Astrocyte (in vitro differentiated cells and primary cell): ENCODE measurements at regions not wholly inside any gene's neighbourhood (a gene's known extent, or its start where the extent isn't known, plus 50 kb on each side); places are given as distances from the start of the nearest gene placed in this dataset.

Experiments used
- DNase-seq: peaks from one replicate; pipeline ENCODE4 v3.0.0-alpha.2; 2010; ENCODE audit warnings: low read depth
- FAIRE-seq: peaks from 2 replicates; lab custom pipeline; 2011; peaks lifted over from hg19 to GRCh38; lab: Jason Lieb, UNC
- H2AFZ ChIP-seq: 2 replicates; pipeline ENCODE4 v1.6.0; 2012; ENCODE audit warnings: low read depth, low read length, inconsistent platforms
- H3K27ac ChIP-seq: 2 replicates; pipeline ENCODE4 v1.5.1; 2011; ENCODE audit warnings: low read depth, low read length, inconsistent platforms
- H3K27me3 ChIP-seq: 2 replicates; pipeline ENCODE4 v1.6.0; 2011; ENCODE audit warnings: low read length, inconsistent platforms; ENCODE audit not compliant: insufficient read depth
- H3K36me3 ChIP-seq: 2 replicates; pipeline ENCODE4 v1.5.1; 2011; ENCODE audit warnings: low read length, inconsistent platforms; ENCODE audit not compliant: insufficient read depth
- H3K4me1 ChIP-seq: 2 replicates; pipeline ENCODE4 v1.5.1; 2011; ENCODE audit warnings: low read length, inconsistent platforms; ENCODE audit not compliant: insufficient read depth
- H3K4me2 ChIP-seq: 2 replicates; pipeline ENCODE4 v1.6.0; 2012; ENCODE audit warnings: low read length, inconsistent platforms
- H3K4me3 ChIP-seq: 2 replicates; pipeline ENCODE4 v1.5.1; 2011; ENCODE audit warnings: low read depth, mild to moderate bottlenecking, low read length, inconsistent platforms; ENCODE audit not compliant: insufficient read depth
- H3K79me2 ChIP-seq: 2 replicates; pipeline ENCODE4 v1.6.0; 2012; ENCODE audit warnings: mild to moderate bottlenecking, low read length, inconsistent platforms; ENCODE audit not compliant: insufficient read depth
- H3K9ac ChIP-seq: 2 replicates; pipeline ENCODE4 v1.6.0; 2012; ENCODE audit warnings: mild to moderate bottlenecking, low read length, inconsistent platforms
- H3K9me3 ChIP-seq: 2 replicates; pipeline ENCODE4 v1.5.1; 2012; ENCODE audit warnings: low read depth, mild to moderate bottlenecking, low read length, inconsistent platforms; ENCODE audit not compliant: insufficient read depth
- H4K20me1 ChIP-seq: 2 replicates; pipeline ENCODE4 v1.6.0; 2012; ENCODE audit warnings: low read length, inconsistent platforms; ENCODE audit not compliant: insufficient read depth
- H3K27ac Mint-ChIP-seq: one replicate; pipeline ENCODE4 v1.8.0; 2021; ENCODE audit warnings: mild to moderate bottlenecking, mixed read lengths; ENCODE audit not compliant: unreplicated experiment
- H3K27me3 Mint-ChIP-seq: one replicate; pipeline ENCODE4 v1.8.0; 2021; ENCODE audit warnings: low read depth, mixed read lengths; ENCODE audit not compliant: unreplicated experiment
- H3K36me3 Mint-ChIP-seq: one replicate; pipeline ENCODE4 v1.8.0; 2021; ENCODE audit warnings: low read depth, mixed read lengths; ENCODE audit not compliant: unreplicated experiment
- H3K4me1 Mint-ChIP-seq: one replicate; pipeline ENCODE4 v1.8.0; 2021; ENCODE audit warnings: low read depth, mixed read lengths; ENCODE audit not compliant: unreplicated experiment
- H3K4me3 Mint-ChIP-seq: one replicate; pipeline ENCODE4 v1.8.0; 2021; ENCODE audit warnings: mild to moderate bottlenecking, moderate library complexity, mixed read lengths; ENCODE audit not compliant: unreplicated experiment
- H3K9me3 Mint-ChIP-seq: one replicate; pipeline ENCODE4 v1.8.0; 2021; ENCODE audit warnings: mild to moderate bottlenecking, mixed read lengths; ENCODE audit not compliant: unreplicated experiment
- EZH2 ChIP-seq: IDR thresholded peaks from 2 replicates; pipeline ENCODE4 v1.6.1; 2012; ENCODE audit warnings: mild to moderate bottlenecking, low read length, inconsistent platforms; ENCODE audit not compliant: insufficient read depth
- TF ChIP-seq, protein P1 (sequence below): IDR thresholded peaks from 2 replicates; pipeline ENCODE4 v1.5.1; 2011; ENCODE audit warnings: low read depth, mild to moderate bottlenecking, inconsistent platforms, low read length, moderate library complexity; ENCODE audit not compliant: insufficient read depth

DNA sequence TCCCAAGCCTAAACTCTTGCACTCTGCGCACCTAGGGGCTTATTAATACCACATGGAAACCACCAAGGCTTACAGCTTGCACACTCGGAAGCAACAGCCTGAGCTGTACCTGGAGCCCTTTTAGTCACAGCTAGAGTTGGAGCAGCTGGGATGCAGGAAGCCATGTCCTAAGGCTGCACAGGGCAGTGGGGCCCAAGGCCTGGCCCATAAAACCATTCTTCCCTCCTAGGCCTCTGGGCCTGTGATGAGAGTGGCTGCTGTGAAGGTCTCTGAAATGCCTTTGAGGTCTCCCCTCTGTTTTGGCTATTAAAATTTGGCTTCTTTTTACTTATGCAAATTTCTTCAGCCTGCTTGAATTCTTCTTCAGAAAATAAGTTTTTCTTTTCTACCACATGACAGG is 383.9 kb upstream of the UBE2E2 start:
- Histone ChIP-seq H3K4me2 (no peak overlapping the region), H3K79me2 (no peaks in the 10 kb centered on the region), H3K9ac (no peak overlapping the region), H3K27ac (no peak overlapping the region), H2AFZ (no peak overlapping the region), H3K27me3 (no peaks in the 10 kb centered on the region), H4K20me1 (no peaks in the 10 kb centered on the region), H3K36me3 (no peaks in the 10 kb centered on the region), H3K4me1 (no peaks in the 10 kb centered on the region), H3K4me3 (no peak overlapping the region), H3K9me3 (no peaks in the 10 kb centered on the region)
- FAIRE-seq (no peak), DNase-seq (no peak)
- Mint-ChIP-seq H3K4me3 (no peak overlapping the region), H3K27me3 (peaks cover 3% of the 10 kb centered on the region), H3K4me1 (no peaks in the 10 kb centered on the region), H3K36me3 (no peaks in the 10 kb centered on the region), H3K9me3 (no peaks in the 10 kb centered on the region), H3K27ac (no peak overlapping the region)
- no peak for TF ChIP-seq EZH2
- TF ChIP-seq, protein P1, sequence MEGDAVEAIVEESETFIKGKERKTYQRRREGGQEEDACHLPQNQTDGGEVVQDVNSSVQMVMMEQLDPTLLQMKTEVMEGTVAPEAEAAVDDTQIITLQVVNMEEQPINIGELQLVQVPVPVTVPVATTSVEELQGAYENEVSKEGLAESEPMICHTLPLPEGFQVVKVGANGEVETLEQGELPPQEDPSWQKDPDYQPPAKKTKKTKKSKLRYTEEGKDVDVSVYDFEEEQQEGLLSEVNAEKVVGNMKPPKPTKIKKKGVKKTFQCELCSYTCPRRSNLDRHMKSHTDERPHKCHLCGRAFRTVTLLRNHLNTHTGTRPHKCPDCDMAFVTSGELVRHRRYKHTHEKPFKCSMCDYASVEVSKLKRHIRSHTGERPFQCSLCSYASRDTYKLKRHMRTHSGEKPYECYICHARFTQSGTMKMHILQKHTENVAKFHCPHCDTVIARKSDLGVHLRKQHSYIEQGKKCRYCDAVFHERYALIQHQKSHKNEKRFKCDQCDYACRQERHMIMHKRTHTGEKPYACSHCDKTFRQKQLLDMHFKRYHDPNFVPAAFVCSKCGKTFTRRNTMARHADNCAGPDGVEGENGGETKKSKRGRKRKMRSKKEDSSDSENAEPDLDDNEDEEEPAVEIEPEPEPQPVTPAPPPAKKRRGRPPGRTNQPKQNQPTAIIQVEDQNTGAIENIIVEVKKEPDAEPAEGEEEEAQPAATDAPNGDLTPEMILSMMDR = no peak

DNA sequence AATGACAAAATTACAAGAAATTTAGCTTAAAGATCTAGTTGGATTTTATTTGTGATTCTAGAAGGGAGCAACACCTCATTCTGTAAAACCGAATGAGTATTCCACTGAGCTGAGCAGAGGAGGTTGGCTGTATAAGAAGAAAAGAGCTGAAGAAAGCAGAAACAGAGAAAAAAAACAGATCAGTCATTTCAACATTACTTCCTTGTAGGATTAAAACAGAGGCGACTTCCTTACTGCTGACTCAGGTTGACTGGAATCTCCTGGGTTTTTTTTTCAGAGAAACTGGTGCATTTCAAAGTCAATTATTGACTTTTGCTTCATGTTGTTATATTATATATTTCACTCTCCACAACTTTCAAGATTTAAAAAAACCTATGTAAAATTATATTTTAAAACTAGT is 368.1 kb upstream of the UBE2E2 start:
- no peak for FAIRE-seq
- TF ChIP-seq EZH2 = no peak
- TF ChIP-seq, protein P1 = no peak

DNA sequence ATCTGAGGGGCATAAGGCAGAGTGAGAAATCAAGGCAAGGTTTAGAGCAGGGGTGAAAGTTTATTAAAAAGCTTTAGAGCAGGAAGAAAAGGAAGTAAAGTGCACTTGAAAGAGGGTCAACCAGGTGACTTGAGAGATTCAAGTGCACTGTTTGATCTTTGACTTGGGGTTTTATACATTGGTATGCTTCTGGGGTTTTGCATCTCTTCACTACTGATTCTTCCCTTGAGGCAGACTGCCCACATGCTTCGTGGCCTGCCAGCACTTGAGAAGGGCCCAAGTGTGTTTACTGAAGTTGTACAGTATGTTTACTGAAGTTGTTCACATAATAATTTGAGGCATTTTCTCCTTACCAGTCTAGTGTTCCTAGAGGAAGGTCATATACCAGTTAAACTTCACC is 367.0 kb upstream of the UBE2E2 start:
- no peak for FAIRE-seq
- H3K9me3 Mint-ChIP-seq = no peaks in the 10 kb centered on the region
- H3K36me3 ChIP-seq = no peaks in the 10 kb centered on the region
- no peaks in the 10 kb centered on the region for H3K27me3 Mint-ChIP-seq
- TF ChIP-seq EZH2 = no peak
- TF ChIP-seq, protein P1 = no peak
- no peak overlapping the region for H3K4me3 Mint-ChIP-seq
- H3K9me3 ChIP-seq = no peaks in the 10 kb centered on the region
- no peak overlapping the region for H3K4me2 ChIP-seq
- H3K79me2 ChIP-seq = no peaks in the 10 kb centered on the region
- no peak overlapping the region for H3K27ac Mint-ChIP-seq
- H3K9ac ChIP-seq = no peak overlapping the region
- DNase-seq = no peak
- peaks cover 20% of the 10 kb centered on the region for H3K4me1 Mint-ChIP-seq
- no peaks in the 10 kb centered on the region for H3K4me1 ChIP-seq
- H4K20me1 ChIP-seq = no peaks in the 10 kb centered on the region
- no peaks in the 10 kb centered on the region for H3K27me3 ChIP-seq
- no peak overlapping the region for H3K4me3 ChIP-seq
- H2AFZ ChIP-seq = no peak overlapping the region
- no peak overlapping the region for H3K27ac ChIP-seq
- H3K36me3 Mint-ChIP-seq = no peaks in the 10 kb centered on the region

More for the DNA sequence above, 368.1 kb upstream of the UBE2E2 start:
- H3K79me2 ChIP-seq = no peaks in the 10 kb centered on the region
- H3K9me3 Mint-ChIP-seq = no peaks in the 10 kb centered on the region
- H3K9me3 ChIP-seq = no peaks in the 10 kb centered on the region
- no peak overlapping the region for H3K4me3 Mint-ChIP-seq
- no peaks in the 10 kb centered on the region for H4K20me1 ChIP-seq
- H2AFZ ChIP-seq = no peak overlapping the region
- no peaks in the 10 kb centered on the region for H3K4me1 ChIP-seq
- no peaks in the 10 kb centered on the region for H3K27me3 ChIP-seq
- H3K36me3 Mint-ChIP-seq = no peaks in the 10 kb centered on the region
- H3K36me3 ChIP-seq = no peaks in the 10 kb centered on the region
- H3K4me3 ChIP-seq = no peak overlapping the region
- peaks cover 20% of the 10 kb centered on the region for H3K4me1 Mint-ChIP-seq
- no peak overlapping the region for H3K4me2 ChIP-seq
- DNase-seq = no peak
- H3K27ac ChIP-seq = no peak overlapping the region
- no peak overlapping the region for H3K9ac ChIP-seq
- H3K27ac Mint-ChIP-seq = peak overlapping the region; percentile 85
- no peaks in the 10 kb centered on the region for H3K27me3 Mint-ChIP-seq
